Nephron progenitor cell (in vitro differentiated cells): ENCODE measurements at regions not wholly inside any gene's neighbourhood (a gene's known extent, or its start where the extent isn't known, plus 50 kb on each side); places are given as distances from the start of the nearest gene placed in this dataset.
A peak's percentile ranks its signal among the peaks of the same experiment; 100 is the strongest.

Experiments
- DNase-seq: peaks from one replicate; pipeline ENCODE4 v3.0.0; 2021
- H3K27ac Mint-ChIP-seq: 2 replicates; pipeline ENCODE4 v1.8.0; 2021; ENCODE audit warnings: mild to moderate bottlenecking, moderate library complexity, mixed read lengths
- H3K27me3 Mint-ChIP-seq: 2 replicates; pipeline ENCODE4 v1.8.0; 2021; ENCODE audit warnings: mild to moderate bottlenecking, low read depth, mixed read lengths; ENCODE audit not compliant: poor library complexity
- H3K36me3 Mint-ChIP-seq: 2 replicates; pipeline ENCODE4 v1.8.0; 2021; ENCODE audit warnings: low read depth, mixed read lengths
- H3K4me1 Mint-ChIP-seq: 2 replicates; pipeline ENCODE4 v1.8.0; 2021; ENCODE audit warnings: mixed read lengths
- H3K4me3 Mint-ChIP-seq: 2 replicates; pipeline ENCODE4 v1.8.0; 2021; ENCODE audit warnings: mild to moderate bottlenecking, moderate library complexity, mixed read lengths
- H3K9me3 Mint-ChIP-seq: 2 replicates; pipeline ENCODE4 v1.8.0; 2021; ENCODE audit warnings: mild to moderate bottlenecking, moderate library complexity, mixed read lengths
- CTCF ChIP-seq: fragments of 200-600 bp; sonication (generic); IDR thresholded peaks from 2 replicates; pipeline ENCODE4 v1.5.0; 2021; ENCODE audit warnings: antibody characterized with exemption

- no peak for TF ChIP-seq CTCF
- Mint-ChIP-seq H3K4me1 (no peaks in the 10 kb centered on the region), H3K9me3 (peaks cover 14% of the 10 kb centered on the region), H3K27ac (no peak overlapping the region), H3K36me3 (no peaks in the 10 kb centered on the region), H3K27me3 (peaks cover 3% of the 10 kb centered on the region), H3K4me3 (no peak overlapping the region)
- DNase-seq, result no peak
Measured at GRCh38 chrX:116238567-116239255, 68.2 kb downstream of the AGTR2 start.

- Mint-ChIP-seq H3K9me3 (peaks cover 19% of the 10 kb centered on the region), H3K27me3 (peaks cover 3% of the 10 kb centered on the region), H3K4me1 (no peaks in the 10 kb centered on the region), H3K27ac (no peak overlapping the region), H3K4me3 (no peak overlapping the region), H3K36me3 (no peaks in the 10 kb centered on the region)
- DNase-seq, result no peak
- TF ChIP-seq CTCF, result no peak
Measured at GRCh38 chrX:116239944-116240840, 69.6 kb downstream of the AGTR2 start.

GRCh38 chrX:116241001-116241400 lies 70.5 kb downstream of the AGTR2 start:
- no peaks in the 10 kb centered on the region for H3K36me3 Mint-ChIP-seq
- H3K27me3 Mint-ChIP-seq, result peaks cover 3% of the 10 kb centered on the region
- no peak overlapping the region for H3K4me3 Mint-ChIP-seq

GRCh38 chrX:116243039-116243438 lies 72.5 kb downstream of the AGTR2 start:
- peaks cover 8% of the 10 kb centered on the region for H3K4me1 Mint-ChIP-seq
- DNase-seq, result no peak
- H3K4me3 Mint-ChIP-seq, result no peak overlapping the region
- no peak for TF ChIP-seq CTCF
- no peaks in the 10 kb centered on the region for H3K27me3 Mint-ChIP-seq
- H3K36me3 Mint-ChIP-seq, result no peaks in the 10 kb centered on the region
- peaks cover 19% of the 10 kb centered on the region for H3K9me3 Mint-ChIP-seq
- H3K27ac Mint-ChIP-seq, result no peak overlapping the region

More at GRCh38 chrX:116241001-116241400, 70.5 kb downstream of the AGTR2 start:
- DNase-seq, result no peak
- H3K4me1 Mint-ChIP-seq, result peaks cover 2% of the 10 kb centered on the region
- H3K9me3 Mint-ChIP-seq, result peaks cover 19% of the 10 kb centered on the region
- no peak overlapping the region for H3K27ac Mint-ChIP-seq
- TF ChIP-seq CTCF, result no peak

- no peak for DNase-seq
- Mint-ChIP-seq H3K4me3 (no peak overlapping the region), H3K4me1 (peaks cover 8% of the 10 kb centered on the region), H3K36me3 (no peaks in the 10 kb centered on the region), H3K9me3 (peaks cover 40% of the 10 kb centered on the region), H3K27me3 (no peaks in the 10 kb centered on the region), H3K27ac (peak overlapping the region; percentile 39)
- no peak for TF ChIP-seq CTCF
Measured at GRCh38 chrX:116246261-116246660, 75.7 kb downstream of the AGTR2 start.
